ENCODE measurements at regions not wholly inside any gene's neighbourhood (a gene's known extent, or its start where the extent isn't known, plus 50 kb on each side); places are given as distances from the start of the nearest gene placed in this dataset.

DNA sequence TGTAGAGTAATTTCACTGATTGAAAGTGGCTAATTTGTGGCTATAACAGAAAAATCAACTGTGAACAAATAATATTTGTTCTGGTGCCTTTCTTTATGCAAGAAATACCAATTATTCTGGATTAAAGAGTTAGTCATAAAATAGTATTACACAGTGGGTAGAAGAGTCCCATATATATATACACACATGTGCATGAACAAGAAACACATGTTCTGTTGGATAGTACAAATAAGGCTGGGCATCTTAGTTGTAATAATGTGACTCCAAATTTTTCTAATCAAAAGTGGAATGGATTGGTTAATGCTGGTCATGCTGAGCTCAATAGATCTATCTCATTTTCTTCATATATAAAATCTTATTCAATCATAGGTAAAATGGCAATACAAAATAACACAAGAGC is 179.4 kb downstream of the OGFRL1 start:
- no peaks in the 10 kb centered on the region for H3K4me1 ChIP-seq
- peaks cover 40% of the 10 kb centered on the region for H3K9me3 Mint-ChIP-seq
- H3K9me3 ChIP-seq (ENCODE audit: low read depth) = no peaks in the 10 kb centered on the region
- peaks cover 24% of the 10 kb centered on the region for H3K4me1 Mint-ChIP-seq
- H3K27ac ChIP-seq = no peak overlapping the region
- TF ChIP-seq EZH2phosphoT487 (IDR thresholded peaks at IDR 0.05) = no peak
- no peak for TF ChIP-seq EZH2 (IDR thresholded peaks at IDR 0.05)
- TF ChIP-seq, protein P1, sequence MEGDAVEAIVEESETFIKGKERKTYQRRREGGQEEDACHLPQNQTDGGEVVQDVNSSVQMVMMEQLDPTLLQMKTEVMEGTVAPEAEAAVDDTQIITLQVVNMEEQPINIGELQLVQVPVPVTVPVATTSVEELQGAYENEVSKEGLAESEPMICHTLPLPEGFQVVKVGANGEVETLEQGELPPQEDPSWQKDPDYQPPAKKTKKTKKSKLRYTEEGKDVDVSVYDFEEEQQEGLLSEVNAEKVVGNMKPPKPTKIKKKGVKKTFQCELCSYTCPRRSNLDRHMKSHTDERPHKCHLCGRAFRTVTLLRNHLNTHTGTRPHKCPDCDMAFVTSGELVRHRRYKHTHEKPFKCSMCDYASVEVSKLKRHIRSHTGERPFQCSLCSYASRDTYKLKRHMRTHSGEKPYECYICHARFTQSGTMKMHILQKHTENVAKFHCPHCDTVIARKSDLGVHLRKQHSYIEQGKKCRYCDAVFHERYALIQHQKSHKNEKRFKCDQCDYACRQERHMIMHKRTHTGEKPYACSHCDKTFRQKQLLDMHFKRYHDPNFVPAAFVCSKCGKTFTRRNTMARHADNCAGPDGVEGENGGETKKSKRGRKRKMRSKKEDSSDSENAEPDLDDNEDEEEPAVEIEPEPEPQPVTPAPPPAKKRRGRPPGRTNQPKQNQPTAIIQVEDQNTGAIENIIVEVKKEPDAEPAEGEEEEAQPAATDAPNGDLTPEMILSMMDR (IDR thresholded peaks at IDR 0.05) = no peak
- no peaks in the 10 kb centered on the region for H3K36me3 ChIP-seq
- no peak overlapping the region for H3K4me2 ChIP-seq
- H3K9ac ChIP-seq = no peak overlapping the region
- H4K20me1 ChIP-seq (ENCODE audit: low read depth) = no peaks in the 10 kb centered on the region
- no peaks in the 10 kb centered on the region for H3K79me2 ChIP-seq (ENCODE audit: low read depth)
- no peaks in the 10 kb centered on the region for H3K27me3 Mint-ChIP-seq (ENCODE audit: insufficient read depth, low read depth)
- H3K36me3 Mint-ChIP-seq = peaks cover 12% of the 10 kb centered on the region
- no peak overlapping the region for H2AFZ ChIP-seq (replicated peaks)
- no peak for DNase-seq (ENCODE audit: low spot score)
- no peak overlapping the region for H3K4me3 Mint-ChIP-seq
- no peak overlapping the region for H3K27ac Mint-ChIP-seq
- no peaks in the 10 kb centered on the region for H3F3A ChIP-seq (ENCODE audit: low read depth)
- H3K4me3 ChIP-seq = no peak overlapping the region
- no peaks in the 10 kb centered on the region for H3K27me3 ChIP-seq

DNA sequence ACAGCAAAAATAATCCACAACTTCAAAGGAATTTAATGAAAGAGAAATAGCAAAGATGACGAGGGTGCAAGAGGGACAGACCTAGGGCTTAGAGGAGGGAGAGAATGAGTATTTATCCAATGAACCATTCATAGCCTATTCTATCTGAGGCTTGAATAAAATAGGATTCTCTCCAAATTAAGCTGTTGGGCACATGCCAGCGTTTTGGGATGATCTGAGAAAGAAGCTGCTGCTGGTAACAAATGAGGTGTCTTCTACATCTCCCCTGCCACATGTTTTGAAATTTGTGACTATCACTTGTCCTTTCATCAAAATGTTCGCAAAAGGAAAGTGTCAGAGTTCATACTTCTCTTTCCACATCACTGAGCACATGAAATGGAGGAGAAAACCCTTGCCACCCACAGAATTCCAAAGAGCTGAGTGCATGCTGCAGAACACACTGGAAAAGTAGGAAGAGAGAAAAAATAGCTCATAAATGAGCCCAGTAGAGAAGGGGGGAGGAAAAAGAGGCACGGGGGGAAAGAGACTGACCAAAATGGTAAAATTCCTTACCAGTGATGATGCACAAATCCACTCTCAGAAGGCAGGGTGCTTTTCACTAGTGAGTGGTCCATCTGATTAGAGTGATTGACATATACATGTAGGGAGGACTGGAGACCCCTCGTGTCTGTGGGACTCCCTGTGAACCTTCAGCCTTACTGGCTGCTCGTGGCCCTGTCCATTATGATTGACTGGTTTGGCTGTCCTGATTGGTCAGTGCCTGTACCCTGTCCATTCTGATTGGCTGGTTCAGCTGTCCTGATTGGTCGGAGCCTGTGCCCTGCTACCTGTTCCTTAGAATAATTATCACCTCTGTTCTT is 180.5 kb downstream of the OGFRL1 start:
- Histone ChIP-seq H3K9me3 (ENCODE audit: low read depth) (no peaks in the 10 kb centered on the region), H3K36me3 (no peaks in the 10 kb centered on the region), H3K4me3 (no peak overlapping the region), H2AFZ (replicated peaks) (no peak overlapping the region), H3K9ac (no peak overlapping the region), H3K4me1 (no peaks in the 10 kb centered on the region), H4K20me1 (ENCODE audit: low read depth) (no peaks in the 10 kb centered on the region), H3F3A (ENCODE audit: low read depth) (no peaks in the 10 kb centered on the region), H3K27ac (no peak overlapping the region), H3K4me2 (no peak overlapping the region), H3K79me2 (ENCODE audit: low read depth) (no peaks in the 10 kb centered on the region), H3K27me3 (no peaks in the 10 kb centered on the region)
- H3K9me3 Mint-ChIP-seq = peaks cover 36% of the 10 kb centered on the region
- peaks cover 24% of the 10 kb centered on the region for H3K4me1 Mint-ChIP-seq
- H3K36me3 Mint-ChIP-seq = peaks cover 10% of the 10 kb centered on the region
- H3K27ac Mint-ChIP-seq = peak overlapping the region; percentile 83
- H3K27me3 Mint-ChIP-seq (ENCODE audit: insufficient read depth, low read depth) = no peaks in the 10 kb centered on the region
- H3K4me3 Mint-ChIP-seq = peak overlapping the region; percentile 11
- no peak for DNase-seq (ENCODE audit: low spot score)
- TF ChIP-seq, protein P1 (IDR thresholded peaks at IDR 0.05) = no peak

DNA sequence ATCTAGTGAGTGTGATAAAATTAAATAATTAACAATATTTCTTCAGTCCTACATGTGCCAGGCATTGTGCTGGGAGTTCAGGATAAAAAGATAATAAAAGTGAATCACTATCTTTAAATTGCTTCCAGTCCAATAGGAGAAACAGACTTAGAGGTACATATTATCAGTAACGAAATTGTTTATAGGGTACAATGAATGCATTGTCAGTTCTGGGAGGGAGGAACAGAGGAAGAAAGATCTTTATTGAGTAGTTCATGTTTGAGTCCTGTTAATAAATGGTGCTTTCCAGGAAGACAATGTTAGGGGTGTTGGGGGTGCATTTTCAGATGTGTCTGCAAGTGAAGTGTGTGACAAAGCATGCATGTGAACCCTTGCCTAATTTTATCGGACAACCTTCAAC is 183.1 kb downstream of the OGFRL1 start:
- Histone ChIP-seq H2AFZ (replicated peaks) (no peak overlapping the region), H3K79me2 (ENCODE audit: low read depth) (no peaks in the 10 kb centered on the region), H3K4me1 (no peaks in the 10 kb centered on the region), H4K20me1 (ENCODE audit: low read depth) (no peaks in the 10 kb centered on the region), H3K27me3 (no peaks in the 10 kb centered on the region), H3K9me3 (ENCODE audit: low read depth) (no peaks in the 10 kb centered on the region), H3F3A (ENCODE audit: low read depth) (no peaks in the 10 kb centered on the region), H3K4me2 (no peak overlapping the region), H3K9ac (no peak overlapping the region), H3K36me3 (no peaks in the 10 kb centered on the region), H3K4me3 (no peak overlapping the region), H3K27ac (no peak overlapping the region)
- Mint-ChIP-seq H3K4me3 (no peak overlapping the region), H3K27ac (no peak overlapping the region), H3K36me3 (peaks cover 2% of the 10 kb centered on the region), H3K9me3 (peaks cover 18% of the 10 kb centered on the region), H3K27me3 (ENCODE audit: insufficient read depth, low read depth) (no peaks in the 10 kb centered on the region), H3K4me1 (peaks cover 34% of the 10 kb centered on the region)
- no peak for DNase-seq (ENCODE audit: low spot score)
- TF ChIP-seq EZH2phosphoT487 (IDR thresholded peaks at IDR 0.05) = no peak
- TF ChIP-seq, protein P1 (IDR thresholded peaks at IDR 0.05) = no peak
- no peak for TF ChIP-seq EZH2 (IDR thresholded peaks at IDR 0.05)

All from neural progenitor cell (in vitro differentiated cells).